ENCODE measurements at regions not wholly inside any gene's neighbourhood (a gene's known extent, or its start where the extent isn't known, plus 50 kb on each side); places are given as distances from the start of the nearest gene placed in this dataset.

DNA sequence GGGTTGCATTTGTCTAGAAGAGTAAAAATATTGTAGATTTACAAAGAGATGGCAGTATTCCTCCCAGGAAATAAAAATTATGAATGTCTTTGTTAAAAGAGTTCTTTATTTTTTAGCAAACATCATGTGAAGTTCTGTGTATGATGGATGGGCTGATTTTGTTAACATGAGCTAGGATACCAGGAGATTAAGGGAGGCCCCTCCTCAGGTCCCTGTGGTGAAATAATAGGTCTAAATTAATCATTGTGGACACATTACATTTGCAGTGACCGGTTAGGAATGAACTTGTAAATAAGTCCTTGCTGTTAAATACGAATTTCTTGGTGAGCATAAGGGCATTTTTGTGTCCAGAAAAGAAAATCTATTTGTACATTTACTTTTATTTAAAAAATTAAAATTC is 339.4 kb upstream of the PHF14 start:
- Histone ChIP-seq H3K36me3 (replicated peaks in 1 of 2; ENCODE audit: insufficient read depth in 1 of 2, low read depth in 2 of 2) (no peaks in the 10 kb centered on the region), H3K4me3 (no peak overlapping the region), H3K9me3 (no peaks in the 10 kb centered on the region), H3K27ac (no peak overlapping the region), H3K27me3 (no peaks in the 10 kb centered on the region), H3K4me1 (no peaks in the 10 kb centered on the region)
- intact Hi-C loops (cut with DNase I): no loop called here
- DNase-seq (no peak), ATAC-seq (no peak)
- TF ChIP-seq, protein P1, sequence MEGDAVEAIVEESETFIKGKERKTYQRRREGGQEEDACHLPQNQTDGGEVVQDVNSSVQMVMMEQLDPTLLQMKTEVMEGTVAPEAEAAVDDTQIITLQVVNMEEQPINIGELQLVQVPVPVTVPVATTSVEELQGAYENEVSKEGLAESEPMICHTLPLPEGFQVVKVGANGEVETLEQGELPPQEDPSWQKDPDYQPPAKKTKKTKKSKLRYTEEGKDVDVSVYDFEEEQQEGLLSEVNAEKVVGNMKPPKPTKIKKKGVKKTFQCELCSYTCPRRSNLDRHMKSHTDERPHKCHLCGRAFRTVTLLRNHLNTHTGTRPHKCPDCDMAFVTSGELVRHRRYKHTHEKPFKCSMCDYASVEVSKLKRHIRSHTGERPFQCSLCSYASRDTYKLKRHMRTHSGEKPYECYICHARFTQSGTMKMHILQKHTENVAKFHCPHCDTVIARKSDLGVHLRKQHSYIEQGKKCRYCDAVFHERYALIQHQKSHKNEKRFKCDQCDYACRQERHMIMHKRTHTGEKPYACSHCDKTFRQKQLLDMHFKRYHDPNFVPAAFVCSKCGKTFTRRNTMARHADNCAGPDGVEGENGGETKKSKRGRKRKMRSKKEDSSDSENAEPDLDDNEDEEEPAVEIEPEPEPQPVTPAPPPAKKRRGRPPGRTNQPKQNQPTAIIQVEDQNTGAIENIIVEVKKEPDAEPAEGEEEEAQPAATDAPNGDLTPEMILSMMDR (IDR thresholded peaks at IDR 0.05): no peak
- 22 to 32% methylated on average over 2 of the region's 2 CpGs for WGBS, 2 donors

DNA sequence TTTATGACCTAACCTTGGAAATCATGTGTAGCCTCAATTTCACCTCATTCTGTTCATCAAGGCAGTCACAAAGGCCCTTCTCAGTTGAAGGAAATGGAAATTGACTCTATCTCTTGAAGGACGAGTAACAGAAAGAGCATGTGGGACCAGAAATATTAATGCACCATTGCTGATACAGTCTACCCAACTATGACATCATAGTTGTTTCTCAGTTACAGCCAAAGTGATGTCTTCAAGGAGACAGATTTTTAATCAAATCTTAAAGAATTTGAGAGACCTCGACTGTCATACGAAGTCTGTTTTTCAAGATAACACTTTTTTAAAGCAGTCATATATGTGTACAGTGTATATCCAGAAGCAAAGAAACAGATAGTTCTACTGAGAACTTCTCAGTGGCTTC is 335.7 kb upstream of the PHF14 start:
- Histone ChIP-seq H3K27ac (no peak overlapping the region), H3K36me3 (replicated peaks in 1 of 2; ENCODE audit: insufficient read depth in 1 of 2, low read depth in 2 of 2) (no peaks in the 10 kb centered on the region), H3K9me3 (no peaks in the 10 kb centered on the region), H3K4me3 (no peak overlapping the region), H3K4me1 (no peaks in the 10 kb centered on the region), H3K27me3 (no peaks in the 10 kb centered on the region)
- ATAC-seq (no peak), DNase-seq (no peak)
- 56% methylated on average over 3 of the region's 3 CpGs for WGBS, 2 donors
- intact Hi-C loops (cut with DNase I): no loop called here
- TF ChIP-seq POLR2A (IDR thresholded peaks at IDR 0.05): no peak
- TF ChIP-seq, protein P1 (IDR thresholded peaks at IDR 0.05): no peak

DNA sequence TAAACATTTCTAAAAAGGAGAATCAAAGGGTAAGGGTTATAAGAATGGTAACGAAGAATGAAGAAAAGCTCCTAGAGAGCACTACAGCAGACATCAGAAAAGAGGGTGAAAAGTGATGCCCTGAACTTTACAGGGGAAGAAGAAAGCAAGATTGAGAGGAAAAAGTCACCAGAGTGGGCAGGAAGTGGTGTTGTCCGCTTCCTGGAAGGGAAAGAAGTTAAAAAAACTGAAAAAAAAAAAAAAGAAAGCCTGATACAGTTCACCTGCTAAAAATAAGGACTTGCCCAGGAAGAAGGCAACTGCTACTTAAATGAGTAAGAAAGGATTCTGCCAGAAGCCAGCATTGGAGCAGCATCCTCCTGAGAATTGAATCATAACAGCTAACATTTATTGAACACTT is 330.1 kb upstream of the PHF14 start:
- Histone ChIP-seq H3K27ac (no peak overlapping the region), H3K4me3 (no peak overlapping the region), H3K36me3 (replicated peaks in 1 of 2; ENCODE audit: insufficient read depth in 1 of 2, low read depth in 2 of 2) (no peaks in the 10 kb centered on the region), H3K4me1 (no peaks in the 10 kb centered on the region), H3K9me3 (no peaks in the 10 kb centered on the region), H3K27me3 (no peaks in the 10 kb centered on the region)
- no peak for ATAC-seq
- TF ChIP-seq, protein P1 (IDR thresholded peaks at IDR 0.05): no peak
- TF ChIP-seq POLR2A (IDR thresholded peaks at IDR 0.05): no peak
- intact Hi-C loops (cut with DNase I): no loop called here
- WGBS, 2 donors: 62 to 76% methylated on average over 2 of the region's 2 CpGs
- no peak for DNase-seq

DNA sequence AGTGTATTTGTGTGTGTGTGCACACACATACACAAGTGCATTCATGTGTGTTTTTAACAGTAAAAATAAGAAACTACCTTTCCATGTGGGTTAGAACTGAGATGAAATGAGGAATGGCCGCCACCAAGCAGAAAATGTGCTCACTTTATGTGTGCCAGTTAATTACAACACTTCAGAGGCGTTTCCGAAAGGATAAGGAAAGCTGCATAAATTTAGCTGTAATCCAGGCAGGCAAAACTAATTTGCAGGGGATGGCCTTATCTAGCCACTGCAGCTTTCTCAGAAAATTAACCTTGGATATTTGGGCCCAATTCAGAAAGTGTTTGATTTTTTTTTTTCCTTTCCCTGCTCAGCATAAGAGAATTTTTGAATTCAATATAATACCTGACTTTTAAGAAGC is 328.8 kb upstream of the PHF14 start:
- TF ChIP-seq, protein P1 (IDR thresholded peaks at IDR 0.05): no peak
- TF ChIP-seq POLR2A (IDR thresholded peaks at IDR 0.05): no peak
- DNase-seq: no peak
- Histone ChIP-seq H3K4me1 (no peaks in the 10 kb centered on the region), H3K4me3 (no peak overlapping the region), H3K36me3 (replicated peaks in 1 of 2; ENCODE audit: insufficient read depth in 1 of 2, low read depth in 2 of 2) (no peaks in the 10 kb centered on the region), H3K27ac (no peak overlapping the region), H3K9me3 (no peaks in the 10 kb centered on the region), H3K27me3 (no peaks in the 10 kb centered on the region)
- 72 to 73% methylated on average over 3 of the region's 3 CpGs for WGBS, 2 donors
- ATAC-seq: no peak
- intact Hi-C loops (cut with DNase I): no loop called here

DNA sequence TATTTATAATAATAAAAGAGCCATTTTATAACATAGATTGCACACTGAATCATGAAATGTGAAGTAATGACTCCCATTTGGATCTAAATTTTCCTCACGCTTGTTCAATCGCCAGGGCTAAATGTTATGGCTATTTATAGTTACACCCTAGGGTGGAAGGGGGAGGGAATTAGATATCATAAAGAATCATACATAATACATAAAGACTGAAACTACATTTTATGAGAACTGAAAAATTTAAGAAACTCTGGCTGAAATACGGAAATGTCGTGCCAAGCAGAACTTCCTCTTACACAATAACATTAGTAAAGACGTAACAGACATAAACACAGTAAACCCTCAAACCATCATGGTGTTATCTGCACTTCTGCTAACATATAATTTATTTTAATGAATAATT is 327.5 kb upstream of the PHF14 start:
- Histone ChIP-seq H3K4me1 (no peaks in the 10 kb centered on the region), H3K36me3 (replicated peaks in 1 of 2; ENCODE audit: insufficient read depth in 1 of 2, low read depth in 2 of 2) (no peaks in the 10 kb centered on the region), H3K27me3 (no peaks in the 10 kb centered on the region), H3K27ac (no peak overlapping the region), H3K4me3 (no peak overlapping the region), H3K9me3 (no peaks in the 10 kb centered on the region)
- intact Hi-C loops (cut with DNase I): no loop called here
- no peak for ATAC-seq
- no peak for TF ChIP-seq POLR2A (IDR thresholded peaks at IDR 0.05)
- TF ChIP-seq, protein P1 (IDR thresholded peaks at IDR 0.05): no peak
- 47 to 58% methylated on average over 5 of the region's 5 CpGs for WGBS, 2 donors
- DNase-seq: no peak
